ENCODE measurements at regions not wholly inside any gene's neighbourhood (a gene's known extent, or its start where the extent isn't known, plus 50 kb on each side); places are given as distances from the start of the nearest gene placed in this dataset.
A peak's percentile ranks its signal among the peaks of the same experiment; 100 is the strongest.

DNA sequence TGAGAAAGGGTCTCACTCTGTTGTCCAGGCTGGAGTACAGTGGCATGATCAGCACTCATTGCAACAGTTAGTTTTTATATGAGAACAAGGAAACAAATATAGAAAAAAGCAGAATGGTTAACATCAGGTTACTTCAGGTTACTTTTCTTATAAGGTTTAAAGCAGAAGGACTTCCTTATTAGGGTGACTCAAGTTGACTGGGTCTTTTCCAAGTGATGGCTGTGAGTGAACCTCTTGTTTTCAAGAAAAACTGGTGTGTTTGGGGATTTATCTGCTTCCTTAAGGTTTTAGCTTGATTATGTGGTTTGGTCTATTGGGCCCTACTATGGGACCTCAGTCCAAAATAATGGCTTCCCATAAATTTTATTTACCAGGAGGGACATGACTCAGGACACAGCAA, 99.2 kb downstream of the ARRDC3 start:
- H3K27ac ChIP-seq (ENCODE audit: low read depth, low read length), result peak overlapping the region; percentile 77
- peaks cover 54% of the 10 kb centered on the region for H3K4me1 ChIP-seq (ENCODE audit: control insufficient read depth, insufficient read depth, low read length, unreplicated experiment)
- no peaks in the 10 kb centered on the region for H3K36me3 ChIP-seq (ENCODE audit: insufficient read depth, low read length)
- H3K4me3 ChIP-seq (ENCODE audit: low read depth, low read length), result no peak overlapping the region
- no peak overlapping the region for H2AFZ ChIP-seq (ENCODE audit: low read length, unreplicated experiment)
- H3K27me3 ChIP-seq (ENCODE audit: insufficient read depth, low read length), result no peaks in the 10 kb centered on the region
- no peaks in the 10 kb centered on the region for H3K79me2 ChIP-seq (ENCODE audit: control insufficient read depth, insufficient read depth, low read length, unreplicated experiment)

DNA sequence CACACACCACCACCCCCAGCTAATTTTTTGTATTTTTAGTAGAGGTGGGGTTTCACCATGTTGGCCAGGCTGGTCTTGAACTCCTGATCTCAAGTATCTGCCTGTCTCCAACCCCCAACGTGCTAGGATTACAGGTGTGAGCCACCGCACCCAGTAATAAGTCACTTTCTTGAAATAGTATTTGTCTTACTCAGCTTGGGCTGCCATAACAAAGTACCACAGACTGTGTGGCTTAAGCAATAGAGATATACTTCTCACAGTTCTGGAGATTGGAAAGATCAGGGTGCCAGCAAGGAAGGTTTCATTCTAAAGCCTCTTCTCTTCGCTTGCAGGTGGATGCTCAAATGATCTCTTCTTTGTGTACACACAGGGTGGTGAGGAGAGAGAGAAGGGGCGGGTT, 99.8 kb downstream of the ARRDC3 start:
- no peaks in the 10 kb centered on the region for H3K27me3 ChIP-seq (ENCODE audit: insufficient read depth, low read length)
- no peak overlapping the region for H2AFZ ChIP-seq (ENCODE audit: low read length, unreplicated experiment)
- no peak overlapping the region for H3K4me3 ChIP-seq (ENCODE audit: low read depth, low read length)
- H3K79me2 ChIP-seq (ENCODE audit: control insufficient read depth, insufficient read depth, low read length, unreplicated experiment), result no peaks in the 10 kb centered on the region
- peak overlapping the region; percentile 77 for H3K27ac ChIP-seq (ENCODE audit: low read depth, low read length)
- peaks cover 51% of the 10 kb centered on the region for H3K4me1 ChIP-seq (ENCODE audit: control insufficient read depth, insufficient read depth, low read length, unreplicated experiment)
- no peaks in the 10 kb centered on the region for H3K36me3 ChIP-seq (ENCODE audit: insufficient read depth, low read length)

DNA sequence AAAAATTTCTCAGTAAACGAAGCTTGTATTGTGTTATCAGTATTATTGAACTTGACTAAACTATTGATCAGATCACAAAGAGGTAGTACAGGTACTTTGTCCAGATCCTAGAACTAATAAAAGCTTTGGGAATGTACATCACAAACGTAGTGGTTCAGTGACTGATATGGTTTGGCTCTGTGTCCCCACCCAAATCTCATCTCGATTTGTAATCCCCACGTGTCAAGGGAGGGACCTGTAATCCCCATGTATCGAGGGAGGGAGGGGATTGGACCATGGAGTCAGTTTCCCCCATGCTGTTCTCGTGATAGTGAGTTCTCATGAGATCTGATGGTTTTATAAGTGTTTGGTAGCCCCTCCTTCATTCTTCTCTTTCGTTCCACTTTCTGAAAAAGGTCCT, 100.9 kb downstream of the ARRDC3 start:
- Histone ChIP-seq H3K36me3 (ENCODE audit: insufficient read depth, low read length) (no peaks in the 10 kb centered on the region), H3K79me2 (ENCODE audit: control insufficient read depth, insufficient read depth, low read length, unreplicated experiment) (no peaks in the 10 kb centered on the region), H3K4me3 (ENCODE audit: low read depth, low read length) (no peak overlapping the region), H2AFZ (ENCODE audit: low read length, unreplicated experiment) (no peak overlapping the region), H3K27ac (ENCODE audit: low read depth, low read length) (peak overlapping the region; percentile 98), H3K4me1 (ENCODE audit: control insufficient read depth, insufficient read depth, low read length, unreplicated experiment) (peaks cover 50% of the 10 kb centered on the region), H3K27me3 (ENCODE audit: insufficient read depth, low read length) (no peaks in the 10 kb centered on the region)

DNA sequence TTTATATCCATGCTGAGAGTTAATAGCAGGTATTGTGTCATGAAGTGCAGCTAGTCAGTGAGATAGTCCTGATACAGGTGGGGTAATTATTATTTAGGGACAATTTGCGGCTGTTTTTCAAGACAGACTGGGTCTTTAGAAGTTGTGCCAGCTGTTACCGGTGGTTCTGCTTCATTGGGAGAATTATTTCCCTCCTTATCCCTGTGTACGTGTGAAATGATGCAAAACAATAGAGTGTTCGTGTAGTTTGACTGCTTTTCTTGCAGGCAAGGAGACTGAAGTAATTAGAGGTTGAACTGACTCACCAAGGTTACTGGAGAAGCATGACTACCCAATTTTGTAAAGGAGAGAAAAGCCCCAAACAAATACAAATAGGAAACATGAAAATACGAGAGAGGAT, 101.7 kb downstream of the ARRDC3 start:
- peaks cover 50% of the 10 kb centered on the region for H3K4me1 ChIP-seq (ENCODE audit: control insufficient read depth, insufficient read depth, low read length, unreplicated experiment)
- no peaks in the 10 kb centered on the region for H3K36me3 ChIP-seq (ENCODE audit: insufficient read depth, low read length)
- no peaks in the 10 kb centered on the region for H3K27me3 ChIP-seq (ENCODE audit: insufficient read depth, low read length)
- H3K4me3 ChIP-seq (ENCODE audit: low read depth, low read length), result peak overlapping the region; percentile 63
- no peak overlapping the region for H2AFZ ChIP-seq (ENCODE audit: low read length, unreplicated experiment)
- peak overlapping the region; percentile 98 for H3K27ac ChIP-seq (ENCODE audit: low read depth, low read length)
- no peaks in the 10 kb centered on the region for H3K79me2 ChIP-seq (ENCODE audit: control insufficient read depth, insufficient read depth, low read length, unreplicated experiment)

DNA sequence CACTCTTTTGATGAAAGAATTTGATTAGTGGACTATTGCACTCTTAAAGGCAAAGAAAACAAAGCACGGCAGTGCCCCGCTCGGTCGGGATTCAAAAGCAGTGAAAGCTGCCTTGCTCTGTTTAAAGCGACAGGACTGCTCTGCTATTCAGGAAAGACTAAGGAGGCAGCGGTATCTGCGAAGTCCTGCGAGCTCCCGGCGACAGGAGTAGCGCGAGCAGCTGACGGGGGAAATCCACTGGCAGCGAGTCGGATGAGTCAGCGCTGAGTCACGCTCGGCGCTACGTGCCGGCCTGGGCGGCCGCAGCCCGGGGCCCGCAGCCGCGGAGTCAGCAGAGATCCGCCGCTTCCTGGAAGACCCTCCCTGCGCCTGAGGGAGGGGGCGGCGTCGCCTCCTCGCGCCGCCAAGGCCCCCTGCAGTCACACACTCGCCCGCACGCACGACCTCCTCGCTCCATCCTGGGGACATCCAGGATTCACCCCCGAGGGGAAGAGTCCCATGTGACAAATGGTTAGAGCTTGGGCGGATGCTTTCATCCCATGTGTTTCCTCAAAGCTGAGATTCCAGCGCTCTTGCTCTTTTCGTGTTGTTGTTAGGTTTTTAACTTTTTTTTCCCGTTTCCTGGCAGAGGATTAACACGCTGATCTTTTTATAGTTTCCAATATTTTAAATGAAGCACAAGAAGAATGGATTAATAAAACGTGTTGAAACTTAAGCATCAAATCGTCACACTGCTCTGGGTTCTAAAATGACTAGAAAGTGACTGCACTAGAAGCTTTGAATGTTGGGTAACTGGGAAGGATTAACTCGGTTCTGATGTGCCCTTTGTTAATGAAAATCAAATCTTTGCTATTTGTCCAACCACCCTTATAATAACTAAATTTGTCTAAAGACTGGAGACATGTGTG, 102.5 kb downstream of the ARRDC3 start:
- Histone ChIP-seq H3K36me3 (ENCODE audit: insufficient read depth, low read length) (no peaks in the 10 kb centered on the region), H3K4me3 (ENCODE audit: low read depth, low read length) (peak overlapping the region; percentile 63), H2AFZ (ENCODE audit: low read length, unreplicated experiment) (peak overlapping the region; percentile 16), H3K4me1 (ENCODE audit: control insufficient read depth, insufficient read depth, low read length, unreplicated experiment) (peaks cover 50% of the 10 kb centered on the region), H3K27ac (ENCODE audit: low read depth, low read length) (peak overlapping the region; percentile 98), H3K27me3 (ENCODE audit: insufficient read depth, low read length) (no peaks in the 10 kb centered on the region), H3K79me2 (ENCODE audit: control insufficient read depth, insufficient read depth, low read length, unreplicated experiment) (no peaks in the 10 kb centered on the region)

DNA sequence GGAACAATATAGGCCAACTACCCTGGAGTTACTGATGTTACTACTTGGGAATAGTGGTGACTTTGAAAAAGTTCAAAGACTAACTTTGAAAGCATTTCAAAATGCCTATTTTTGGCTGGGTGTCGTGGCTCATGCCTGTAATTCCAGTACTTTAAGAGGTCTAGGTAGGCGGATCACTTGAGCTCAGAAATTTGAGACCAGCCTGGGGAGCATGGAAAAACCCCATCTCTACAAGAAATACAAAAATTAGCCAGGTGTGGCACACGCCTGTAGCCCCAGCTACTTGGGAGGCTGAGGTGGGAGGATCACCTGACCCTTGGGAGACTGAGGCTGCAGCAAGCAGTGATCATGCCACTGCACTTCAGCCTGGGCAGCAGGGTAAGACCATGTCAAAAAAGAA, 105.3 kb downstream of the ARRDC3 start:
- Histone ChIP-seq H3K79me2 (ENCODE audit: control insufficient read depth, insufficient read depth, low read length, unreplicated experiment) (no peaks in the 10 kb centered on the region), H3K36me3 (ENCODE audit: insufficient read depth, low read length) (no peaks in the 10 kb centered on the region), H3K27me3 (ENCODE audit: insufficient read depth, low read length) (no peaks in the 10 kb centered on the region), H2AFZ (ENCODE audit: low read length, unreplicated experiment) (no peak overlapping the region), H3K27ac (ENCODE audit: low read depth, low read length) (no peak overlapping the region), H3K4me3 (ENCODE audit: low read depth, low read length) (no peak overlapping the region), H3K4me1 (ENCODE audit: control insufficient read depth, insufficient read depth, low read length, unreplicated experiment) (peaks cover 35% of the 10 kb centered on the region)

DNA sequence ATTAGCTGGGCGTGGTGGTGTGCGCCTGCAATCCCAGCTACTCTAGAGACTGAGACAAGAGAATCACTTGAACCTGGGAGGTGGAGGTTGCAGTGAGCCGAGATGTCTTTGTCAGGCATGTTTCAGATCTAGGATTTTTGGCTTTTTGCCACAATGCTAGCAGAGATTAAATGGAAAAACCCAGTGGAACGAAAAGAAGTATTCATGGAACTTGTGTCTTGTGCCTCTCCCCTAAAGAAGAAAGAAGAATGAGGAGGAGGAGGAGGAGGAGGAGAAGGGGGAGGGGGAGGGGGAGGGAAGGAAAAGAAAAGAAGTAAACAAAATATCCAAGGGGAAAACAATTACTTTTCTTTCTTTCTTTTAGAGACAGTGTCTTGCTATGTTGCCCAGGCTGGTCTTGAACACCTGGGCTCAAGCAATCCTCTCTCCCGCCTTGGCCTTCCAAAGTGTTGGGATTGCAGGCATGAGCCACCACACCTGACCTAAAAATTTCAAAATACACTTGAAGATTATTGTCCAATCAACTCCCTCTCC, 106.0 kb downstream of the ARRDC3 start:
- no peaks in the 10 kb centered on the region for H3K79me2 ChIP-seq (ENCODE audit: control insufficient read depth, insufficient read depth, low read length, unreplicated experiment)
- no peaks in the 10 kb centered on the region for H3K36me3 ChIP-seq (ENCODE audit: insufficient read depth, low read length)
- peaks cover 30% of the 10 kb centered on the region for H3K4me1 ChIP-seq (ENCODE audit: control insufficient read depth, insufficient read depth, low read length, unreplicated experiment)
- H3K27ac ChIP-seq (ENCODE audit: low read depth, low read length), result no peak overlapping the region
- H3K4me3 ChIP-seq (ENCODE audit: low read depth, low read length), result no peak overlapping the region
- H3K27me3 ChIP-seq (ENCODE audit: insufficient read depth, low read length), result no peaks in the 10 kb centered on the region
- no peak overlapping the region for H2AFZ ChIP-seq (ENCODE audit: low read length, unreplicated experiment)

DNA sequence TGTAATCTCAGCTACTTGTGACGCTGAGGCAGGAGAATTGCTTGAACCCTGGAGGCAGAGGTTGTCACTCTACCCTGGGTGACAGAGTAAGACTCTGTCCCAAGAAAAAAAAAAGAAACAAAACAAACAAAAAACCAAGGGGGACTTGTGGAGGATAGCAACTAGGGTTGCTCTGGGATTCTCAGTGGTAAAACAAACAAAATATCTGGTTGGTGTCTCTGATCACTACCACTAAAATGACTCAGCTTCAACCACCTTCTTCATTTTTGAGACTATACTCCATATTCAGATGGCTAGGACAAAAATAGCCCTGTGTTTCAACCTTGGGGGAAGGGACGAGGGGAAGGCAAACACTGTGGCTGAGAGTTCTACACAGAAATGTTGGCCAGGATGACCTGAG, 110.3 kb downstream of the ARRDC3 start:
- Histone ChIP-seq H3K4me3 (ENCODE audit: low read depth, low read length) (no peak overlapping the region), H3K27ac (ENCODE audit: low read depth, low read length) (peak overlapping the region; percentile 10; the same call in 1 of the 2 replicates), H3K79me2 (ENCODE audit: control insufficient read depth, insufficient read depth, low read length, unreplicated experiment) (no peaks in the 10 kb centered on the region), H2AFZ (ENCODE audit: low read length, unreplicated experiment) (no peak overlapping the region), H3K4me1 (ENCODE audit: control insufficient read depth, insufficient read depth, low read length, unreplicated experiment) (peaks cover 3% of the 10 kb centered on the region), H3K27me3 (ENCODE audit: insufficient read depth, low read length) (no peaks in the 10 kb centered on the region), H3K36me3 (ENCODE audit: insufficient read depth, low read length) (no peaks in the 10 kb centered on the region)

DNA sequence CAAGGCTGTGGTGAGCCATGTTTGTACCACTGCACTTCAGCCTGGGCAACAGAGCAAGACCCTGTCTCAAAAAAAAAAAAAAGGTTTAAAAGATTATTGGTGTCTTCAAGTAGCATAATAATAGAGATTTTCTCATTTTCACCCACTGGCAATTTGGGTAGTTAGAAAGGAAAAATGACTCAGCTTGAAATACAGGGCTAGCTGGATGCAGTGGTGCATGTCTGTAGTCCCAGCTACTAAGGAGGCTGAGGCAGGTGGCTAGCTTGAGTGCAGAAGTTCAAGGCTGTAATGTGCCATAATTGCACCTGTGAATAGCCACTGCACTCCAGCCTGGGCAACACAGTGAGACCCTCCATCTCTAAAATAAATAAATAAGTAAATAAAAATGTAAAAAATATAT, 111.1 kb downstream of the ARRDC3 start:
- H3K4me1 ChIP-seq (ENCODE audit: control insufficient read depth, insufficient read depth, low read length, unreplicated experiment), result peaks cover 1% of the 10 kb centered on the region

DNA sequence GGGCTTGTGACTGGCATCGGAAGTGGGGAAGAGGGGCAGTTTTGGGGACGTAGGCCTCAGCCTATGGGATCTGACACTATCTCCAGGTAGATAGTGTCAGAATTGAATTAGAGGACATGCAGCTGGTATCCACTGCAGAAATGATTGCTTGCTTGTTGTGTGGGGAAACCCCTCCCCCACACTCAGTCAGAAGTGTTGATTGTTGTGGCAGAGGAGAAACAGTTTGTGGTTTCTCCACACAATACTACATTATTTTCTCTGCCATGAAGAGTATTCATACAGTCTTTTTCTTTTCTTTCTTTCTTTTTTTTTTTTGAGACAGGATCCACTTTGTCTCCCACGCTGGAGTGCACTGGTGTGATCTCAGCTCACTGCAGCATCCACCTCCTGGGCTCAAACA, 113.9 kb downstream of the ARRDC3 start:
- no peaks in the 10 kb centered on the region for H3K27me3 ChIP-seq (ENCODE audit: insufficient read depth, low read length)
- no peak overlapping the region for H3K4me3 ChIP-seq (ENCODE audit: low read depth, low read length)
- no peaks in the 10 kb centered on the region for H3K36me3 ChIP-seq (ENCODE audit: insufficient read depth, low read length)
- H3K4me1 ChIP-seq (ENCODE audit: control insufficient read depth, insufficient read depth, low read length, unreplicated experiment), result peaks cover 8% of the 10 kb centered on the region
- no peaks in the 10 kb centered on the region for H3K79me2 ChIP-seq (ENCODE audit: control insufficient read depth, insufficient read depth, low read length, unreplicated experiment)
- H3K27ac ChIP-seq (ENCODE audit: low read depth, low read length), result no peak overlapping the region
- no peak overlapping the region for H2AFZ ChIP-seq (ENCODE audit: low read length, unreplicated experiment)

More for the DNA sequence above, 111.1 kb downstream of the ARRDC3 start:
- Histone ChIP-seq H3K36me3 (ENCODE audit: insufficient read depth, low read length) (no peaks in the 10 kb centered on the region), H3K4me3 (ENCODE audit: low read depth, low read length) (no peak overlapping the region), H3K79me2 (ENCODE audit: control insufficient read depth, insufficient read depth, low read length, unreplicated experiment) (no peaks in the 10 kb centered on the region), H2AFZ (ENCODE audit: low read length, unreplicated experiment) (no peak overlapping the region), H3K27ac (ENCODE audit: low read depth, low read length) (no peak overlapping the region), H3K27me3 (ENCODE audit: insufficient read depth, low read length) (no peaks in the 10 kb centered on the region)

DNA sequence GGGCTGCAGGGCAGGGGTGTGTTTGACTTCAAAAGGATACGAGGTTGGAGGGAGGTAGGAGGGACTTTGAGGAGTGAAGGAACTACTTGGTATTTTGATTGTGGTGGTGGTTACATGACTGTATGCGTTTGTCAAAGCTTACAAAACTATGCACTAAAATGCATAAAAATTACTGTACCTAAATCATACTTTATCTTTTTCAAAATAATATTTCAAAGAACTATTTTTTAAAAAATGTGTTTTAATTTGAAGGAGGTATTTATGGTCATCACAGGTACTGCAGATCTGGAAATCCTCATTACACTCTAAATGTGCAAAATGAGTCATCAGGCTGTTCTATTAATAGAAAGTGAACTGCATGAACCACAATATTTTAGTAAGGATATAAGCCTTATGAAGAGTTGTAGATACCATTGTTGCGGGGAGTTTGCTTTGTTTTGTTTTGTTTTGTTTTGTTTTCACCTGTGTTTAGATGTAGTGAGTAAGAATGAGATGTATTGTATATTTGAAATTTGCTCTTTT, 116.9 kb downstream of the ARRDC3 start:
- no peaks in the 10 kb centered on the region for H3K79me2 ChIP-seq (ENCODE audit: control insufficient read depth, insufficient read depth, low read length, unreplicated experiment)
- H3K27ac ChIP-seq (ENCODE audit: low read depth, low read length), result no peak overlapping the region
- H3K36me3 ChIP-seq (ENCODE audit: insufficient read depth, low read length), result no peaks in the 10 kb centered on the region
- H3K4me1 ChIP-seq (ENCODE audit: control insufficient read depth, insufficient read depth, low read length, unreplicated experiment), result peaks cover 8% of the 10 kb centered on the region
- no peak overlapping the region for H2AFZ ChIP-seq (ENCODE audit: low read length, unreplicated experiment)
- H3K27me3 ChIP-seq (ENCODE audit: insufficient read depth, low read length), result no peaks in the 10 kb centered on the region
- H3K4me3 ChIP-seq (ENCODE audit: low read depth, low read length), result peak overlapping the region; percentile 16; the same call in 1 of the 2 replicates

Data from ACC112 (cell line).